Epithelial cell of esophagus (primary cell): ENCODE measurements at regions not wholly inside any gene's neighbourhood (a gene's known extent, or its start where the extent isn't known, plus 50 kb on each side); places are given as distances from the start of the nearest gene placed in this dataset.

ENCODE experiments used
- DNase-seq: peaks from one replicate; pipeline ENCODE4 v3.0.0; 2010; ENCODE audit warnings: low read depth
- H3K4me3 ChIP-seq: 2 replicates; pipeline ENCODE4 v1.5.1; 2011; ENCODE audit warnings: mild to moderate bottlenecking, low read length, control low read depth
- TF ChIP-seq, protein P1 (sequence below): IDR thresholded peaks from 2 replicates; pipeline ENCODE4 v1.5.1; 2011; ENCODE audit warnings: low read depth, mild to moderate bottlenecking, low read length, control low read depth, inconsistent platforms; ENCODE audit not compliant: insufficient read depth; ENCODE audit errors: missing control alignments

DNA sequence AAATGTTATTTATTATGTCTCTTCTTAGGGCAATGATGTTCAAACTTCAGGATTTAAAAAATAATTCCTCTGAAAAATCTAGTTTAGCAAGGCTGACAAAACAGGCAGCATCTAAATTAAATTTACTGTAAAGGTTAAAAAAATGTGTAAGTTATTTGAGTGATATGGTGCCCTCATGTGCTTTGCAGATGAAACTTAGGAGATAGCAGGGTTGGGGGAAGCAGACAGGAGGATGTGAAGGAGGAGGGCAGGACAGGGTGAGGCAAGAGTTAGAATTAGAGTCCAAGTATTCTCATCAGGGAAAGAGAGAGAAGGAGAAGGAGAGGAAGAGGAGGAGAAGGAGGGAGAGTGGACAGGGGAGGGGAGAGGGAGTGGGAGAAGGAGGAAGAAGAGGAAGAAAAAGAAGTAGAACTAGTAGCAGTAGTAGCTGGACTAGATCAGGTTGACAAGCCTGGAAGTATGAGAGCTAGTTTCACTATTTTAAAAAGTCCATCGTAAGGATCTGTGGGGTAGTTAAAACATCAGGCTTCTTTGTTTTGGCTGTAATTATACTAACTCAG lies 141.2 kb upstream of the SESN3 start:
- no peak overlapping the region for H3K4me3 ChIP-seq
- TF ChIP-seq, protein P1, sequence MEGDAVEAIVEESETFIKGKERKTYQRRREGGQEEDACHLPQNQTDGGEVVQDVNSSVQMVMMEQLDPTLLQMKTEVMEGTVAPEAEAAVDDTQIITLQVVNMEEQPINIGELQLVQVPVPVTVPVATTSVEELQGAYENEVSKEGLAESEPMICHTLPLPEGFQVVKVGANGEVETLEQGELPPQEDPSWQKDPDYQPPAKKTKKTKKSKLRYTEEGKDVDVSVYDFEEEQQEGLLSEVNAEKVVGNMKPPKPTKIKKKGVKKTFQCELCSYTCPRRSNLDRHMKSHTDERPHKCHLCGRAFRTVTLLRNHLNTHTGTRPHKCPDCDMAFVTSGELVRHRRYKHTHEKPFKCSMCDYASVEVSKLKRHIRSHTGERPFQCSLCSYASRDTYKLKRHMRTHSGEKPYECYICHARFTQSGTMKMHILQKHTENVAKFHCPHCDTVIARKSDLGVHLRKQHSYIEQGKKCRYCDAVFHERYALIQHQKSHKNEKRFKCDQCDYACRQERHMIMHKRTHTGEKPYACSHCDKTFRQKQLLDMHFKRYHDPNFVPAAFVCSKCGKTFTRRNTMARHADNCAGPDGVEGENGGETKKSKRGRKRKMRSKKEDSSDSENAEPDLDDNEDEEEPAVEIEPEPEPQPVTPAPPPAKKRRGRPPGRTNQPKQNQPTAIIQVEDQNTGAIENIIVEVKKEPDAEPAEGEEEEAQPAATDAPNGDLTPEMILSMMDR, result no peak
- no peak for DNase-seq

- H3K4me3 ChIP-seq, result no peak overlapping the region
- no peak for DNase-seq
- TF ChIP-seq, protein P1, result no peak
These were observed 140.2 kb upstream of the SESN3 start for GRCh38 chr11:95371153-95371552.

- DNase-seq, result no peak
- TF ChIP-seq, protein P1, result no peak
- H3K4me3 ChIP-seq, result no peak overlapping the region
These were observed 136.7 kb upstream of the SESN3 start for GRCh38 chr11:95367726-95368125.

- H3K4me3 ChIP-seq, result no peak overlapping the region
- DNase-seq, result no peak
These were observed 134.3 kb upstream of the SESN3 start for GRCh38 chr11:95365348-95365747.

DNA sequence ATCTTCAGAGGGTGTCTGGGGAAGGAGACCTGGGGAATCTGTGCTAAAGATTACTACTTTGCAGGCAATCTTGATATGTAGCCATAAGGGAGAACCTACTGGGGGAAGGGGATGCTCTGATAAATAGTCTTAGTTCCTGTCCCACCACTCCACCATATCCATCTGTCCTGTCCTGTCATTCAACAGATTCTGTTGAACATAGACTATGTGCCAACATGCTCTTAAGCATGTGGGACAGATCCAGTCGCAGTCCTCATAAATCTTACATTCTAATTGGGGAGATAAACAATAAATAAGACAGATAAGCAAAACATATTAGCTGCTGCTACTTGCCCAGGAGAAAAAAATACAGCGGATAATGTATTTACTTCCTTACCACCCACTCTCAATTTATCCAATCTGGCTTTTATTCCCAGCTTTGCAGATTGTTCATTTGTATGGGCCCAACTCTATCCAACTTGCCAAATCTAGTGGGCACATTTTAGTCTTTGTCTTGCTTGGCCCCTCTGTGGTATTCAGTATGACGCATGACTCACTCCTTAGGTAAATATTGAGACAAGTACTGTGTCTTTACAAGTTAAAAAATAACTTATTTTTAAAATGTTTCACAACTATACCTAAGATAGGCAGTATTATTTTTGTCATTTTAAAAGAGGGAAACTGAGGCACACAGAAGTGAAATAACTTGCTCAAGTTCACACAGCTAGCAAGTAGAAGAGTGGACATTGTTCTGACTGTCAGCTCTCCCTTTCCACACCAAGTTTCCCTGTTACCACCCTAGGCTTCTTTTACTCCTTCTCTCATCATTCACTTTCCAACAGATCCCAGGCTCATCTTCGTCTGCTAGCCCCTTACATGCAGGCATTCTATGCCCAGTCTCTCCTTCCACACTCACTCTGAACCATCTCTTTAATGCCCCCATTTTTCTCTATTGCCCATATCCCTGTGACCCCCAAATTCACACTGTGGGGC lies 133.6 kb upstream of the SESN3 start:
- DNase-seq, result peak; percentile 81
- TF ChIP-seq, protein P1, result no peak
- no peak overlapping the region for H3K4me3 ChIP-seq

More at GRCh38 chr11:95365348-95365747, 134.3 kb upstream of the SESN3 start:
- TF ChIP-seq, protein P1, result no peak

DNA sequence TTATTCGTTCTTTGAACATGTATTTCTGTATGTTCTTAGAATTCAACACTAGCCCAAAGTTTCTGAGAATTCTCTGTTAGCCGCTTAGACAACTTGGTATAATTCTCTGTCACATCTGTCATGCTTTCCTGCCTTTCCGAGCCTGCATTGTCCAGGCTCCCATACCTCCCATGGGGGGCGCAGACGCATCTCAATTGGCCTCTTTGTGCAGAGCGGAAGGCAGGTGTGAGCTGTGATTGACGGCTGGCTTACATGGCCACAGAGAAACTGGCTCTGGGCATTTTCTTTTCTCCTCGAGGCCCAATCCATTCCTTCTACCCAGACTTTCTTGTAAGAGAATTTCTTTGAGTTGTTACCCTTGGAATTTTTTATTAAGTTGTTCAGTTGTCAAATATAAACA lies 132.7 kb upstream of the SESN3 start:
- TF ChIP-seq, protein P1, result no peak
- H3K4me3 ChIP-seq, result no peak overlapping the region
- no peak for DNase-seq
